HCT116 (cell line): ENCODE measurements at regions not wholly inside any gene's neighbourhood (a gene's known extent, or its start where the extent isn't known, plus 50 kb on each side); places are given as distances from the start of the nearest gene placed in this dataset.
A peak's percentile ranks its signal among the peaks of the same experiment; 100 is the strongest.

Experiments
- ATAC-seq: fragments of 200-7000 bp; cut with Tn5 transposase; 2 replicates; pipeline ENCODE4 v1.9.1; 2020; ENCODE audit warnings: mild to moderate bottlenecking, moderate library complexity
- BruUV-seq: library from RNA; stranded (reverse); fragments of 400-500 nt; replicated peaks from 2 replicates; lab custom pipeline; 2021; lab: Mats Ljungman, UMichigan
- CTCF ChIA-PET: fragments of 300-600 bp; sonication (Branson Sonifier 250); formaldehyde crosslinking; loops from one replicate; lab custom pipeline; 2021; ENCODE audit warnings: antibody characterized with exemption; lab: Charles Lee
- POLR2A ChIA-PET: fragments of 300-600, 350-600 bp; sonication (Branson Sonifier 250); formaldehyde crosslinking; loops from one replicate; lab custom pipeline; 2021; ENCODE audit warnings: antibody characterized with exemption; lab: Charles Lee
- RAD21 ChIA-PET, 2 experiments: fragments of 300-600 bp; sonication (Branson Sonifier 250); formaldehyde crosslinking; loops; one replicate each; lab custom pipeline; 2023; ENCODE audit warnings: low total read pairs in 2 of 2; ENCODE audit not compliant: uncharacterized antibody in 2 of 2, unreplicated experiment in 2 of 2, low non-redundant PET in 1 of 2; lab: Charles Lee
- DNase-seq: peaks from one replicate; pipeline ENCODE4 v3.0.0-alpha.2; 2010; ENCODE audit warnings: low read depth, low spot score
- H2AFZ ChIP-seq: fragments of 200-600 bp; shearing (Covaris generic), sonication (generic); 2 replicates; pipeline ENCODE4 v1.6.1; 2017; ENCODE audit warnings: low read depth, mixed run types, mixed read lengths, antibody characterized with exemption, low read length; ENCODE audit not compliant: poor library complexity, severe bottlenecking
- H3K27ac ChIP-seq: 2 replicates; pipeline ENCODE4 v1.5.1; 2012; ENCODE audit warnings: low read depth, low read length
- H3K27me3 ChIP-seq: fragments of 200-600 bp; sonication (generic); 2 replicates; pipeline ENCODE4 v1.6.1; 2016; ENCODE audit warnings: mixed run types, low read length, mixed read lengths; ENCODE audit not compliant: insufficient read depth
- H3K36me3 ChIP-seq, 2 experiments: fragments of 200-500 bp in 1 of 2; fragments of 200-600 bp in 1 of 2; sonication (Bioruptor generic) in 1 of 2; sonication (generic) in 1 of 2; 2 replicates each; pipeline versions ENCODE4 v1.5.1 to v1.6.1; 2014 to 2016; ENCODE audit warnings: low read length in 2 of 2, inconsistent platforms in 1 of 2, mixed read lengths in 1 of 2, mixed run types in 1 of 2; ENCODE audit not compliant: insufficient read depth in 2 of 2, control insufficient read depth in 1 of 2
- H3K4me1 ChIP-seq, 2 experiments: fragments of 200-600 bp in 1 of 2; sonication (generic) in 1 of 2; 2 replicates each; pipeline versions ENCODE4 v1.5.1 to v1.6.1; 2012 to 2017; ENCODE audit warnings: low read length in 2 of 2, inconsistent platforms in 1 of 2, mild to moderate bottlenecking in 1 of 2, mixed read lengths in 1 of 2, mixed run types in 1 of 2, moderate library complexity in 1 of 2; ENCODE audit not compliant: insufficient read depth in 2 of 2, control insufficient read depth in 1 of 2
- H3K4me2 ChIP-seq: fragments of 200-600 bp; sonication (generic); 2 replicates; pipeline ENCODE4 v1.6.1; 2017; ENCODE audit warnings: mixed run types, low read length, mixed read lengths
- H3K4me3 ChIP-seq, 2 experiments: fragments of 200-600 bp in 1 of 2; sonication (generic) in 1 of 2; replicated peaks in 1 of 2; 2 replicates each; pipeline ENCODE4 v1.5.1; 2011 to 2016; ENCODE audit warnings: low read length in 2 of 2, control low read depth in 1 of 2, low read depth in 1 of 2, mild to moderate bottlenecking in 1 of 2, mixed read lengths in 1 of 2, mixed run types in 1 of 2
- H3K79me2 ChIP-seq: fragments of 200-600 bp; sonication (generic); 2 replicates; pipeline ENCODE4 v1.6.1; 2017; ENCODE audit warnings: mild to moderate bottlenecking, mixed run types, low read length, moderate library complexity, mixed read lengths; ENCODE audit not compliant: insufficient read depth
- H3K9ac ChIP-seq: fragments of 200-600 bp; sonication (generic); 2 replicates; pipeline ENCODE4 v1.6.1; 2016; ENCODE audit warnings: low read length, mixed read lengths
- H3K9me2 ChIP-seq: fragments of 200-600 bp; sonication (generic), shearing (Covaris generic); 2 replicates; pipeline ENCODE4 v1.6.1; 2017; ENCODE audit warnings: mixed run types, mild to moderate bottlenecking, moderate library complexity; ENCODE audit not compliant: insufficient read depth
- H3K9me3 ChIP-seq, 2 experiments: fragments of 200-500 bp in 1 of 2; fragments of 200-600 bp in 1 of 2; sonication (Bioruptor generic) in 1 of 2; sonication (generic) in 1 of 2; 2 replicates each; pipeline ENCODE4 v1.6.1; 2014 to 2017; ENCODE audit warnings: low read length in 2 of 2, mixed read lengths in 2 of 2, inconsistent platforms in 1 of 2, low read depth in 1 of 2, mild to moderate bottlenecking in 1 of 2, mixed run types in 1 of 2, moderate library complexity in 1 of 2; ENCODE audit not compliant: control insufficient read depth in 1 of 2, insufficient read depth in 1 of 2
- H4K20me1 ChIP-seq: fragments of 200-600 bp; sonication (generic), shearing (Covaris generic); 2 replicates; pipeline ENCODE4 v1.6.1; 2017; ENCODE audit warnings: mixed run types, mild to moderate bottlenecking, moderate library complexity; ENCODE audit not compliant: insufficient read depth
- CBX3 ChIP-seq: IDR thresholded peaks from 2 replicates; pipeline ENCODE4 v1.6.1; 2012; ENCODE audit warnings: low read depth
- CEBPB ChIP-seq: IDR thresholded peaks from 2 replicates; pipeline ENCODE4 v1.6.1; 2012; ENCODE audit warnings: low read depth
- EGR1 ChIP-seq: IDR thresholded peaks from 2 replicates; pipeline ENCODE4 v1.6.1; 2012; ENCODE audit warnings: low read depth
- EZH2 ChIP-seq: fragments of 200-600 bp; sonication (generic); IDR thresholded peaks from 2 replicates; pipeline ENCODE4 v1.6.1; 2017; ENCODE audit warnings: antibody characterized with exemption, mixed run types
- EZH2phosphoT487 ChIP-seq: fragments of 200-600 bp; IDR thresholded peaks from 2 replicates; pipeline ENCODE4 v1.6.1; 2018; ENCODE audit warnings: antibody characterized with exemption, borderline replicate concordance
- JUND ChIP-seq: IDR thresholded peaks from 2 replicates; pipeline ENCODE4 v1.6.1; 2012
- POLR2AphosphoS5 ChIP-seq: IDR thresholded peaks from 2 replicates; pipeline ENCODE4 v1.6.1; 2011; ENCODE audit warnings: mild to moderate bottlenecking, low read depth, low read length, moderate library complexity
- SIN3A ChIP-seq: IDR thresholded peaks from 2 replicates; pipeline ENCODE4 v1.6.1; 2012; ENCODE audit warnings: low read depth
- YY1 ChIP-seq: IDR thresholded peaks from 2 replicates; pipeline ENCODE4 v1.6.1; 2011; ENCODE audit warnings: low read length, low read depth, moderate library complexity, mild to moderate bottlenecking; ENCODE audit not compliant: insufficient replicate concordance; ENCODE audit errors: extremely low read depth
- ZBTB33 ChIP-seq: IDR thresholded peaks from 2 replicates; pipeline ENCODE4 v1.6.1; 2011; ENCODE audit warnings: mild to moderate bottlenecking, low read length, moderate library complexity; ENCODE audit not compliant: insufficient replicate concordance; ENCODE audit errors: extremely low read depth
- ZFX ChIP-seq: fragments of 450-650 bp; IDR thresholded peaks from 2 replicates; pipeline ENCODE4 v1.6.1; 2017
- intact Hi-C: fragments of 100-400 bp; cut with micrococcal nuclease; formaldehyde crosslinking; loops from 2 replicates; pipeline ENCODE4 v1.10.0; 2022
- TF ChIP-seq, protein P1 (sequence below): IDR thresholded peaks from 2 replicates; pipeline ENCODE4 v1.6.1; 2012; ENCODE audit warnings: low read depth
- TF ChIP-seq, protein P2 (sequence below), 3 experiments: fragments of 200-600 bp in 1 of 3; sonication (generic) in 1 of 3; IDR thresholded peaks in 2 of 3; conservative IDR thresholded peaks in 1 of 3; 2 replicates each; pipeline ENCODE4 v1.5.1; 2012 to 2017; ENCODE audit warnings: low read depth in 2 of 3, low read length in 2 of 3, antibody characterized with exemption in 1 of 3, borderline replicate concordance in 1 of 3, control low read depth in 1 of 3, mild to moderate bottlenecking in 1 of 3, mixed read lengths in 1 of 3, mixed run types in 1 of 3, moderate library complexity in 1 of 3; ENCODE audit not compliant: insufficient read depth in 1 of 3
- TF ChIP-seq, protein P3 (sequence below): IDR thresholded peaks from 2 replicates; pipeline ENCODE4 v1.6.1; 2012

DNA sequence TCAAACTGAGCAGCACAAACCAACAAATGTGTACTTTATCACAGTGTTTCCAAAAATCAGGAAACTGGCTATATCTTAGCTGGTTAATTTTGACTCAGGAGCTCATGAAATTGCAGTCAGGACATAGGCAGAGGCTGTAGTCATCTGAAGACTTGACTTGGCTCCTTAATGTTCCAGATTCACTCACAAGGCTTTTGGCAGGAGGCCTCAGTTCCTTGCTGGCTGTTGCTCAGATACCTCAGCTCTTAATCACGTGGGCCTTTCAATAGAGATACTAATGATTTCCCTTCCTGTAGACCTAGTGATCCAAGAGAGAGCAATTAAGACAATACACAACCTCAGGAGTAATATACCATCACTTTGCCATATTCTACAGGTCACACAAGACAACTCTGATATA is 537.7 kb downstream of the BRINP3 start:
- Histone ChIP-seq H3K27ac (no peak overlapping the region), H3K4me2 (no peak overlapping the region), H4K20me1 (no peaks in the 10 kb centered on the region), H3K9me3 (no peaks in the 10 kb centered on the region), H3K79me2 (no peaks in the 10 kb centered on the region), H3K9me2 (no peaks in the 10 kb centered on the region), H2AFZ (peak overlapping the region; percentile 60), H3K4me3 (no peak overlapping the region), H3K9ac (no peak overlapping the region), H3K27me3 (no peaks in the 10 kb centered on the region), H3K36me3 (no peaks in the 10 kb centered on the region), H3K4me1 (no peaks in the 10 kb centered on the region)
- no peak for ATAC-seq
- no TSS peak for BruUV-seq
- intact Hi-C loops = no loop called here
- ChIA-PET POLR2A (no interaction called here), CTCF (no interaction called here), RAD21 (no interaction called here)
- DNase-seq = no peak
- TF ChIP-seq YY1 = no peak
- TF ChIP-seq CBX3 = no peak
- TF ChIP-seq, protein P1, sequence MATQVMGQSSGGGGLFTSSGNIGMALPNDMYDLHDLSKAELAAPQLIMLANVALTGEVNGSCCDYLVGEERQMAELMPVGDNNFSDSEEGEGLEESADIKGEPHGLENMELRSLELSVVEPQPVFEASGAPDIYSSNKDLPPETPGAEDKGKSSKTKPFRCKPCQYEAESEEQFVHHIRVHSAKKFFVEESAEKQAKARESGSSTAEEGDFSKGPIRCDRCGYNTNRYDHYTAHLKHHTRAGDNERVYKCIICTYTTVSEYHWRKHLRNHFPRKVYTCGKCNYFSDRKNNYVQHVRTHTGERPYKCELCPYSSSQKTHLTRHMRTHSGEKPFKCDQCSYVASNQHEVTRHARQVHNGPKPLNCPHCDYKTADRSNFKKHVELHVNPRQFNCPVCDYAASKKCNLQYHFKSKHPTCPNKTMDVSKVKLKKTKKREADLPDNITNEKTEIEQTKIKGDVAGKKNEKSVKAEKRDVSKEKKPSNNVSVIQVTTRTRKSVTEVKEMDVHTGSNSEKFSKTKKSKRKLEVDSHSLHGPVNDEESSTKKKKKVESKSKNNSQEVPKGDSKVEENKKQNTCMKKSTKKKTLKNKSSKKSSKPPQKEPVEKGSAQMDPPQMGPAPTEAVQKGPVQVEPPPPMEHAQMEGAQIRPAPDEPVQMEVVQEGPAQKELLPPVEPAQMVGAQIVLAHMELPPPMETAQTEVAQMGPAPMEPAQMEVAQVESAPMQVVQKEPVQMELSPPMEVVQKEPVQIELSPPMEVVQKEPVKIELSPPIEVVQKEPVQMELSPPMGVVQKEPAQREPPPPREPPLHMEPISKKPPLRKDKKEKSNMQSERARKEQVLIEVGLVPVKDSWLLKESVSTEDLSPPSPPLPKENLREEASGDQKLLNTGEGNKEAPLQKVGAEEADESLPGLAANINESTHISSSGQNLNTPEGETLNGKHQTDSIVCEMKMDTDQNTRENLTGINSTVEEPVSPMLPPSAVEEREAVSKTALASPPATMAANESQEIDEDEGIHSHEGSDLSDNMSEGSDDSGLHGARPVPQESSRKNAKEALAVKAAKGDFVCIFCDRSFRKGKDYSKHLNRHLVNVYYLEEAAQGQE = no peak
- no peak for TF ChIP-seq CEBPB
- no peak for TF ChIP-seq JUND
- no peak for TF ChIP-seq EGR1

DNA sequence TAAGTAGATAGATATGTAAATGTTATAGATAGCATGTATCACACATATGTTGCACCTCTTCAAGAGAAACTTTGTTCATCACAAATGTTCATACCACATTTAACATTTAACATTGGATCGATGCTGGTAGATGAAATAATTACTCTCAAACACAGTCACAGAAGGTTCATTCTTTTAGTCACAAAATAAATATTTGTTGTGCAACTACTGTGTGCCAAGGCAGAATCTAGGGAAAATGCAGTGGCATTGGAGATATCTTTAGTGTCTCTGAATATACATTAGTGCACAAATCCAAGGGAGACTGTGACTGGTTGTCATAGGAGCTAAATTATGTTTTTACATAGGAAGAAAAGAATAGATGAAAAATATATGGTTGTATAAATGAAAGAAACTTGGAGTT is 535.7 kb downstream of the BRINP3 start:
- Histone ChIP-seq H3K9ac (no peak overlapping the region), H3K9me2 (no peaks in the 10 kb centered on the region), H3K27ac (no peak overlapping the region), H3K9me3 (no peaks in the 10 kb centered on the region), H3K79me2 (no peaks in the 10 kb centered on the region), H3K27me3 (no peaks in the 10 kb centered on the region), H3K4me3 (no peak overlapping the region), H4K20me1 (no peaks in the 10 kb centered on the region), H3K4me2 (no peak overlapping the region), H2AFZ (no peak overlapping the region), H3K4me1 (no peaks in the 10 kb centered on the region), H3K36me3 (no peaks in the 10 kb centered on the region)
- intact Hi-C loops = no loop called here
- DNase-seq (no peak), ATAC-seq (no peak)
- RAD21 ChIA-PET = no interaction called here
- BruUV-seq = no TSS peak
- POLR2A ChIA-PET = no interaction called here
- CTCF ChIA-PET = no interaction called here
- TF ChIP-seq CBX3 = no peak
- TF ChIP-seq ZBTB33 = no peak
- no peak for TF ChIP-seq ZFX
- TF ChIP-seq SIN3A = no peak
- TF ChIP-seq, protein P2, sequence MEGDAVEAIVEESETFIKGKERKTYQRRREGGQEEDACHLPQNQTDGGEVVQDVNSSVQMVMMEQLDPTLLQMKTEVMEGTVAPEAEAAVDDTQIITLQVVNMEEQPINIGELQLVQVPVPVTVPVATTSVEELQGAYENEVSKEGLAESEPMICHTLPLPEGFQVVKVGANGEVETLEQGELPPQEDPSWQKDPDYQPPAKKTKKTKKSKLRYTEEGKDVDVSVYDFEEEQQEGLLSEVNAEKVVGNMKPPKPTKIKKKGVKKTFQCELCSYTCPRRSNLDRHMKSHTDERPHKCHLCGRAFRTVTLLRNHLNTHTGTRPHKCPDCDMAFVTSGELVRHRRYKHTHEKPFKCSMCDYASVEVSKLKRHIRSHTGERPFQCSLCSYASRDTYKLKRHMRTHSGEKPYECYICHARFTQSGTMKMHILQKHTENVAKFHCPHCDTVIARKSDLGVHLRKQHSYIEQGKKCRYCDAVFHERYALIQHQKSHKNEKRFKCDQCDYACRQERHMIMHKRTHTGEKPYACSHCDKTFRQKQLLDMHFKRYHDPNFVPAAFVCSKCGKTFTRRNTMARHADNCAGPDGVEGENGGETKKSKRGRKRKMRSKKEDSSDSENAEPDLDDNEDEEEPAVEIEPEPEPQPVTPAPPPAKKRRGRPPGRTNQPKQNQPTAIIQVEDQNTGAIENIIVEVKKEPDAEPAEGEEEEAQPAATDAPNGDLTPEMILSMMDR (IDR thresholded peaks at IDR 0.05 in 2 of 3, conservative IDR thresholded peaks at IDR 0.05 in 1 of 3; ENCODE audit: borderline replicate concordance in 1 of 3, insufficient read depth in 1 of 3, low read depth in 2 of 3, low read length in 2 of 3) = no peak
- no peak for TF ChIP-seq EZH2phosphoT487
- no peak for TF ChIP-seq POLR2AphosphoS5
- no peak for TF ChIP-seq CEBPB
- no peak for TF ChIP-seq EZH2
- TF ChIP-seq, protein P3, sequence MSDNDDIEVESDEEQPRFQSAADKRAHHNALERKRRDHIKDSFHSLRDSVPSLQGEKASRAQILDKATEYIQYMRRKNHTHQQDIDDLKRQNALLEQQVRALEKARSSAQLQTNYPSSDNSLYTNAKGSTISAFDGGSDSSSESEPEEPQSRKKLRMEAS = no peak
- no peak for TF ChIP-seq EGR1
